ENCODE measurements at regions not wholly inside any gene's neighbourhood (a gene's known extent, or its start where the extent isn't known, plus 50 kb on each side); places are given as distances from the start of the nearest gene placed in this dataset.

GRCh38 chr16:64740261-64740660 lies 381.6 kb downstream of the CDH11 start:
- no peaks in the 10 kb centered on the region for H3K4me1 Mint-ChIP-seq
- no peaks in the 10 kb centered on the region for H3K27me3 Mint-ChIP-seq
- peaks cover 4 to 40% (median 26%) of the 10 kb centered on the region in 5 donors for H3K9me3 Mint-ChIP-seq
- no peak overlapping the region for H3K27ac Mint-ChIP-seq
- DNase-seq = no peak
- H3K4me3 Mint-ChIP-seq = no peak overlapping the region
- Histone ChIP-seq H3K4me1 (ENCODE audit: insufficient read depth, low read length) (no peaks in the 10 kb centered on the region), H3K27ac (ENCODE audit: low read depth, low read length) (no peak overlapping the region), H3K9me3 (ENCODE audit: low read length) (no peaks in the 10 kb centered on the region), H3K36me3 (ENCODE audit: insufficient read depth, low read length) (no peaks in the 10 kb centered on the region), H3K27me3 (ENCODE audit: insufficient read depth, low read length, poor library complexity, severe bottlenecking) (no peaks in the 10 kb centered on the region), H3K4me3 (ENCODE audit: low read length) (no peak overlapping the region)
- ChIA-PET POLR2A (no interaction called here), CTCF (no interaction called here)
- H3K36me3 Mint-ChIP-seq = no peaks in the 10 kb centered on the region

- H3K27ac Mint-ChIP-seq = no peak overlapping the region
- no peaks in the 10 kb centered on the region for H3K36me3 Mint-ChIP-seq
These were observed 383.4 kb downstream of the CDH11 start for GRCh38 chr16:64738321-64738960.

GRCh38 chr16:64736857-64737256 lies 385.0 kb downstream of the CDH11 start:
- Histone ChIP-seq H3K9me3 (ENCODE audit: low read length) (no peaks in the 10 kb centered on the region), H3K4me3 (ENCODE audit: low read length) (no peak overlapping the region), H3K4me1 (ENCODE audit: insufficient read depth, low read length) (no peaks in the 10 kb centered on the region), H3K27me3 (ENCODE audit: insufficient read depth, low read length, poor library complexity, severe bottlenecking) (no peaks in the 10 kb centered on the region), H3K27ac (ENCODE audit: low read depth, low read length) (no peak overlapping the region), H3K36me3 (ENCODE audit: insufficient read depth, low read length) (no peaks in the 10 kb centered on the region)
- ChIA-PET CTCF (interaction anchor here (1.9 kb wide), 1 partner anchor 9 kb away, joined by 4 read pairs; no protein-coding TSS in a partner anchor), POLR2A (no interaction called here)
- Mint-ChIP-seq H3K9me3 (peaks cover 9 to 32% (median 17%) of the 10 kb centered on the region in 5 donors), H3K36me3 (no peaks in the 10 kb centered on the region), H3K27ac (no peak overlapping the region), H3K4me3 (no peak overlapping the region), H3K27me3 (no peaks in the 10 kb centered on the region), H3K4me1 (no peaks in the 10 kb centered on the region)
- DNase-seq = no peak

More at GRCh38 chr16:64738321-64738960, 383.4 kb downstream of the CDH11 start:
- no peak overlapping the region for H3K4me3 ChIP-seq (ENCODE audit: low read length)
- Mint-ChIP-seq H3K9me3 (peaks cover 4 to 35% (median 17%) of the 10 kb centered on the region in 5 donors), H3K4me3 (no peak overlapping the region), H3K4me1 (no peaks in the 10 kb centered on the region), H3K27me3 (no peaks in the 10 kb centered on the region)
- no peaks in the 10 kb centered on the region for H3K36me3 ChIP-seq (ENCODE audit: insufficient read depth, low read length)
- ChIA-PET CTCF (interaction anchor here (0.6 kb wide), 1 partner anchor 16 kb away, joined by 3 read pairs; no protein-coding TSS in a partner anchor), POLR2A (no interaction called here)
- no peak overlapping the region for H3K27ac ChIP-seq (ENCODE audit: low read depth, low read length)
- no peak for DNase-seq
- H3K27me3 ChIP-seq (ENCODE audit: insufficient read depth, low read length, poor library complexity, severe bottlenecking) = no peaks in the 10 kb centered on the region
- no peaks in the 10 kb centered on the region for H3K9me3 ChIP-seq (ENCODE audit: low read length)
- H3K4me1 ChIP-seq (ENCODE audit: insufficient read depth, low read length) = no peaks in the 10 kb centered on the region

- Histone ChIP-seq H3K4me1 (ENCODE audit: insufficient read depth, low read length) (no peaks in the 10 kb centered on the region), H3K4me3 (ENCODE audit: low read length) (no peak overlapping the region), H3K27ac (ENCODE audit: low read depth, low read length) (no peak overlapping the region), H3K27me3 (ENCODE audit: insufficient read depth, low read length, poor library complexity, severe bottlenecking) (no peaks in the 10 kb centered on the region), H3K9me3 (ENCODE audit: low read length) (no peaks in the 10 kb centered on the region), H3K36me3 (ENCODE audit: insufficient read depth, low read length) (no peaks in the 10 kb centered on the region)
- Mint-ChIP-seq H3K27ac (no peak overlapping the region), H3K27me3 (no peaks in the 10 kb centered on the region), H3K9me3 (peaks cover 6 to 31% (median 18%) of the 10 kb centered on the region in 5 donors), H3K4me3 (no peak overlapping the region), H3K36me3 (no peaks in the 10 kb centered on the region), H3K4me1 (no peaks in the 10 kb centered on the region)
- CTCF ChIA-PET = no interaction called here
- DNase-seq = no peak
- POLR2A ChIA-PET = no interaction called here
These were observed 390.0 kb downstream of the CDH11 start for GRCh38 chr16:64731891-64732290.

GRCh38 chr16:64730261-64730660 lies 391.6 kb downstream of the CDH11 start:
- ChIA-PET POLR2A (no interaction called here), CTCF (no interaction called here)
- no peaks in the 10 kb centered on the region for H3K36me3 Mint-ChIP-seq
- H3K4me1 ChIP-seq (ENCODE audit: insufficient read depth, low read length) = no peaks in the 10 kb centered on the region
- H3K27me3 ChIP-seq (ENCODE audit: insufficient read depth, low read length, poor library complexity, severe bottlenecking) = no peaks in the 10 kb centered on the region
- no peaks in the 10 kb centered on the region for H3K9me3 ChIP-seq (ENCODE audit: low read length)
- DNase-seq = no peak
- peaks cover 12 to 31% (median 19%) of the 10 kb centered on the region in 5 donors for H3K9me3 Mint-ChIP-seq
- H3K27ac Mint-ChIP-seq = no peak overlapping the region
- H3K36me3 ChIP-seq (ENCODE audit: insufficient read depth, low read length) = no peaks in the 10 kb centered on the region
- no peak overlapping the region for H3K27ac ChIP-seq (ENCODE audit: low read depth, low read length)
- H3K27me3 Mint-ChIP-seq = no peaks in the 10 kb centered on the region
- no peak overlapping the region for H3K4me3 ChIP-seq (ENCODE audit: low read length)
- H3K4me3 Mint-ChIP-seq = no peak overlapping the region
- H3K4me1 Mint-ChIP-seq = no peaks in the 10 kb centered on the region

GRCh38 chr16:64724339-64724738 lies 397.5 kb downstream of the CDH11 start:
- H3K4me3 ChIP-seq (ENCODE audit: low read length) = no peak overlapping the region
- Mint-ChIP-seq H3K9me3 (peaks cover 7 to 30% (median 20%) of the 10 kb centered on the region in 5 donors), H3K4me1 (no peaks in the 10 kb centered on the region), H3K27ac (no peak overlapping the region), H3K36me3 (no peaks in the 10 kb centered on the region), H3K4me3 (no peak overlapping the region), H3K27me3 (no peaks in the 10 kb centered on the region)
- H3K4me1 ChIP-seq (ENCODE audit: insufficient read depth, low read length) = no peaks in the 10 kb centered on the region
- CTCF ChIA-PET = no interaction called here
- no peak overlapping the region for H3K27ac ChIP-seq (ENCODE audit: low read depth, low read length)
- H3K9me3 ChIP-seq (ENCODE audit: low read length) = no peaks in the 10 kb centered on the region
- H3K36me3 ChIP-seq (ENCODE audit: insufficient read depth, low read length) = no peaks in the 10 kb centered on the region
- H3K27me3 ChIP-seq (ENCODE audit: insufficient read depth, low read length, poor library complexity, severe bottlenecking) = no peaks in the 10 kb centered on the region
- DNase-seq = no peak
- POLR2A ChIA-PET = no interaction called here

- no peaks in the 10 kb centered on the region for H3K27me3 Mint-ChIP-seq
- POLR2A ChIA-PET = no interaction called here
- H3K27ac Mint-ChIP-seq = no peak overlapping the region
These were observed 403.4 kb downstream of the CDH11 start for GRCh38 chr16:64718486-64718885.

GRCh38 chr16:64717871-64718270 lies 404.0 kb downstream of the CDH11 start:
- H3K9me3 ChIP-seq (ENCODE audit: low read length) = no peaks in the 10 kb centered on the region
- CTCF ChIA-PET = no interaction called here
- H3K36me3 ChIP-seq (ENCODE audit: insufficient read depth, low read length) = no peaks in the 10 kb centered on the region
- Mint-ChIP-seq H3K9me3 (peaks cover 7 to 45% (median 12%) of the 10 kb centered on the region in 5 donors), H3K36me3 (no peaks in the 10 kb centered on the region), H3K27ac (no peak overlapping the region), H3K4me3 (no peak overlapping the region), H3K27me3 (no peaks in the 10 kb centered on the region), H3K4me1 (no peaks in the 10 kb centered on the region)
- H3K4me3 ChIP-seq (ENCODE audit: low read length) = no peak overlapping the region
- no peak for DNase-seq
- no peaks in the 10 kb centered on the region for H3K4me1 ChIP-seq (ENCODE audit: insufficient read depth, low read length)
- POLR2A ChIA-PET = no interaction called here
- H3K27me3 ChIP-seq (ENCODE audit: insufficient read depth, low read length, poor library complexity, severe bottlenecking) = no peaks in the 10 kb centered on the region
- H3K27ac ChIP-seq (ENCODE audit: low read depth, low read length) = no peak overlapping the region

More at GRCh38 chr16:64718486-64718885, 403.4 kb downstream of the CDH11 start:
- no peak overlapping the region for H3K4me3 ChIP-seq (ENCODE audit: low read length)
- DNase-seq = no peak
- no peaks in the 10 kb centered on the region for H3K4me1 ChIP-seq (ENCODE audit: insufficient read depth, low read length)
- no peaks in the 10 kb centered on the region for H3K36me3 Mint-ChIP-seq
- H3K4me3 Mint-ChIP-seq = no peak overlapping the region
- no peak overlapping the region for H3K27ac ChIP-seq (ENCODE audit: low read depth, low read length)
- peaks cover 7 to 45% (median 12%) of the 10 kb centered on the region in 5 donors for H3K9me3 Mint-ChIP-seq
- CTCF ChIA-PET = no interaction called here
- H3K36me3 ChIP-seq (ENCODE audit: insufficient read depth, low read length) = no peaks in the 10 kb centered on the region
- H3K9me3 ChIP-seq (ENCODE audit: low read length) = no peaks in the 10 kb centered on the region
- no peaks in the 10 kb centered on the region for H3K27me3 ChIP-seq (ENCODE audit: insufficient read depth, low read length, poor library complexity, severe bottlenecking)
- no peaks in the 10 kb centered on the region for H3K4me1 Mint-ChIP-seq

Measured in CD8-positive, alpha-beta memory T cell (primary cell).